NOMO-1 treated with DMSO at 0.1 percent for 48 hours (cell line): ENCODE measurements at regions not wholly inside any gene's neighbourhood (a gene's known extent, or its start where the extent isn't known, plus 50 kb on each side); places are given as distances from the start of the nearest gene placed in this dataset.

Source experiments
- DNase-seq: peaks from one replicate; lab custom pipeline; 2025; ENCODE audit not compliant: unreplicated experiment; lab: John Stamatoyannopoulos, UW

GRCh38 chr5:38101897-38102296 is 156.5 kb upstream of the EGFLAM start:
- no peak for DNase-seq

- DNase-seq, result no peak
Observed at GRCh38 chr5:38099205-38100168, 158.9 kb upstream of the EGFLAM start.

- DNase-seq, result no peak
Observed at GRCh38 chr5:38094889-38095288, 163.5 kb upstream of the EGFLAM start.

- DNase-seq, result no peak
Observed at GRCh38 chr5:38093855-38094254, 164.5 kb upstream of the EGFLAM start.

- DNase-seq, result no peak
Observed at GRCh38 chr5:38086777-38087176, 171.6 kb upstream of the EGFLAM start.

- DNase-seq, result peak; percentile 15
Observed at GRCh38 chr5:38079620-38080402, 178.5 kb upstream of the EGFLAM start.

GRCh38 chr5:38078161-38078560 is 180.2 kb upstream of the EGFLAM start:
- no peak for DNase-seq

- DNase-seq, result no peak
Observed at GRCh38 chr5:38077652-38078051, 180.7 kb upstream of the EGFLAM start.

- no peak for DNase-seq
Observed at GRCh38 chr5:38071831-38072694, 186.3 kb upstream of the EGFLAM start.

GRCh38 chr5:38070304-38070950 is 187.9 kb upstream of the EGFLAM start:
- DNase-seq, result no peak

GRCh38 chr5:38069360-38069759 is 189.0 kb upstream of the EGFLAM start:
- no peak for DNase-seq

- no peak for DNase-seq
Observed at GRCh38 chr5:38060354-38060753, 198.0 kb upstream of the EGFLAM start.

- no peak for DNase-seq
Observed at GRCh38 chr5:38059876-38060275, 198.5 kb upstream of the EGFLAM start.

GRCh38 chr5:38051711-38052511 is 206.4 kb upstream of the EGFLAM start:
- DNase-seq, result no peak

GRCh38 chr5:38048400-38048799 is 208.6 kb upstream of the GDNF start:
- DNase-seq, result no peak

- no peak for DNase-seq
Observed at GRCh38 chr5:38046103-38046502, 206.3 kb upstream of the GDNF start.

GRCh38 chr5:38045446-38045845 is 205.6 kb upstream of the GDNF start:
- DNase-seq, result peak; percentile 8

GRCh38 chr5:38039826-38040225 is 200.0 kb upstream of the GDNF start:
- no peak for DNase-seq

GRCh38 chr5:38039091-38039490 is 199.2 kb upstream of the GDNF start:
- DNase-seq, result no peak

GRCh38 chr5:38036765-38037164 is 196.9 kb upstream of the GDNF start:
- DNase-seq, result no peak
